Progenitor cell of endocrine pancreas (in vitro differentiated cells): ENCODE measurements at regions not wholly inside any gene's neighbourhood (a gene's known extent, or its start where the extent isn't known, plus 50 kb on each side); places are given as distances from the start of the nearest gene placed in this dataset.

ENCODE experiments used
- DNase-seq: peaks from one replicate; pipeline ENCODE4 v3.0.0; 2021; ENCODE audit warnings: low spot score; ENCODE audit not compliant: unreplicated experiment
- H3K27ac Mint-ChIP-seq: 2 replicates; pipeline ENCODE4 v1.8.0; 2021; ENCODE audit warnings: mild to moderate bottlenecking, moderate library complexity, mixed read lengths
- H3K27me3 Mint-ChIP-seq: 2 replicates; pipeline ENCODE4 v1.8.0; 2021; ENCODE audit warnings: mixed read lengths
- H3K36me3 Mint-ChIP-seq: 2 replicates; pipeline ENCODE4 v1.8.0; 2022; ENCODE audit warnings: mixed read lengths; ENCODE audit not compliant: insufficient read depth
- H3K4me1 Mint-ChIP-seq: 2 replicates; pipeline ENCODE4 v1.8.0; 2021; ENCODE audit warnings: low read depth, mixed read lengths
- H3K4me3 Mint-ChIP-seq: 2 replicates; pipeline ENCODE4 v1.8.0; 2021; ENCODE audit warnings: low read depth, mild to moderate bottlenecking, moderate library complexity, mixed read lengths
- H3K9me3 Mint-ChIP-seq: 2 replicates; pipeline ENCODE4 v1.8.0; 2021; ENCODE audit warnings: low read depth, mixed read lengths
- CTCF ChIP-seq: fragments of 200-600 bp; sonication (generic); IDR thresholded peaks from one replicate; pipeline ENCODE4 v1.5.0; 2021; ENCODE audit warnings: antibody characterized with exemption, mild to moderate bottlenecking; ENCODE audit not compliant: unreplicated experiment

- no peaks in the 10 kb centered on the region for H3K4me1 Mint-ChIP-seq
- H3K27me3 Mint-ChIP-seq = peaks cover 25% of the 10 kb centered on the region
- no peak for DNase-seq
- no peak for TF ChIP-seq CTCF
- no peak overlapping the region for H3K4me3 Mint-ChIP-seq
- H3K36me3 Mint-ChIP-seq = no peaks in the 10 kb centered on the region
- no peaks in the 10 kb centered on the region for H3K9me3 Mint-ChIP-seq
- no peak overlapping the region for H3K27ac Mint-ChIP-seq
These were observed 271.3 kb upstream of the TOPAZ1 start for GRCh38 chr3:43970351-43970750.

DNA sequence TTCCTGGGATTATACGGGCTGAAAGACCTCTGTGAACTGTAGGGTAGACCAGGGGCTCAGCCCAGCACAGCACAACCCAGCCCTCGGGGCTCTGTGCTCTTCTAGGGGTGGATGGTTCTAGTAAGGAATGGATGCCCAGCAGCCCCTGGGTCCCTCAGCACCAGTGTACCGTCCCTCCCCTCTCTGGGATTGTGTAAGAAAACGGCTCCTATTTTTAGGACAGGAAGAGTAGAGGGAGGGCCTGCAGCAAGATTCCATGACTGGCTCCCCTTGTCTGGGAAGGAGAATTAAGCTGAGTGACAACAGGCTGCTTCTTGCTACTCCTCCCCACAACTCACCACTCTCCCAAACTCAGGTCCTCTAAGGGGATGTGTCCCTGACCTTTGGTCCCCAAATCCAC lies 270.8 kb upstream of the TOPAZ1 start:
- no peak for DNase-seq
- Mint-ChIP-seq H3K36me3 (no peaks in the 10 kb centered on the region), H3K4me3 (no peak overlapping the region), H3K9me3 (no peaks in the 10 kb centered on the region), H3K27me3 (peaks cover 22% of the 10 kb centered on the region), H3K27ac (no peak overlapping the region), H3K4me1 (no peaks in the 10 kb centered on the region)
- TF ChIP-seq CTCF = no peak

- no peak for TF ChIP-seq CTCF
- Mint-ChIP-seq H3K27me3 (peaks cover 19% of the 10 kb centered on the region), H3K4me3 (no peak overlapping the region), H3K4me1 (no peaks in the 10 kb centered on the region), H3K36me3 (no peaks in the 10 kb centered on the region), H3K27ac (no peak overlapping the region), H3K9me3 (no peaks in the 10 kb centered on the region)
- no peak for DNase-seq
These were observed 270.2 kb upstream of the TOPAZ1 start for GRCh38 chr3:43971486-43971885.

- Mint-ChIP-seq H3K9me3 (no peaks in the 10 kb centered on the region), H3K36me3 (no peaks in the 10 kb centered on the region), H3K27ac (no peak overlapping the region), H3K4me3 (no peak overlapping the region), H3K27me3 (peaks cover 20% of the 10 kb centered on the region), H3K4me1 (no peaks in the 10 kb centered on the region)
- TF ChIP-seq CTCF = no peak
- DNase-seq = no peak
These were observed 263.0 kb upstream of the TOPAZ1 start for GRCh38 chr3:43978708-43979107.

GRCh38 chr3:43979645-43980044 lies 262.0 kb upstream of the TOPAZ1 start:
- Mint-ChIP-seq H3K36me3 (no peaks in the 10 kb centered on the region), H3K4me1 (no peaks in the 10 kb centered on the region), H3K4me3 (no peak overlapping the region), H3K27ac (no peak overlapping the region), H3K27me3 (peaks cover 23% of the 10 kb centered on the region), H3K9me3 (no peaks in the 10 kb centered on the region)
- no peak for DNase-seq
- TF ChIP-seq CTCF = no peak
